ENCODE measurements at regions not wholly inside any gene's neighbourhood (a gene's known extent, or its start where the extent isn't known, plus 50 kb on each side); places are given as distances from the start of the nearest gene placed in this dataset.
"Not testable (repeated sequence)": the region's sequence is repeated elsewhere in the genome, so short reads cannot be mapped to it uniquely, and the experiment has no call there.

GRCh38 chr12:76292891-76293290 lies 55.3 kb downstream of the BBS10 start:
- not testable (repeated sequence) for H3K27ac ChIP-seq (ENCODE audit: low read length); H3K36me3 ChIP-seq (ENCODE audit: insufficient read depth, low read length); H3K9me3 ChIP-seq (ENCODE audit: low read length); H3K4me2 ChIP-seq (ENCODE audit: low read length); H3F3A ChIP-seq (ENCODE audit: insufficient read depth, low read length, poor library complexity, severe bottlenecking); H3K27me3 ChIP-seq (ENCODE audit: insufficient read depth, low read depth, low read length); H3K9me2 ChIP-seq (ENCODE audit: insufficient read depth, low read length); H4K20me1 ChIP-seq (ENCODE audit: insufficient read depth); H2AFZ ChIP-seq (ENCODE audit: low read depth, low read length); H3K9ac ChIP-seq (ENCODE audit: low read length); H3K4me3 ChIP-seq (ENCODE audit: low read length); H3K79me2 ChIP-seq (replicated peaks; ENCODE audit: insufficient read depth, low read length)

- H3F3A ChIP-seq (ENCODE audit: insufficient read depth, low read length, poor library complexity, severe bottlenecking); H3K9me3 ChIP-seq (ENCODE audit: low read length); H3K4me3 ChIP-seq (ENCODE audit: low read length); H3K79me2 ChIP-seq (replicated peaks; ENCODE audit: insufficient read depth, low read length); H2AFZ ChIP-seq (ENCODE audit: low read depth, low read length); H3K27ac ChIP-seq (ENCODE audit: low read length); H3K9me2 ChIP-seq (ENCODE audit: insufficient read depth, low read length); H4K20me1 ChIP-seq (ENCODE audit: insufficient read depth); H3K27me3 ChIP-seq (ENCODE audit: insufficient read depth, low read depth, low read length); H3K36me3 ChIP-seq (ENCODE audit: insufficient read depth, low read length); H3K4me2 ChIP-seq (ENCODE audit: low read length); H3K9ac ChIP-seq (ENCODE audit: low read length): not testable (repeated sequence)
Measured at GRCh38 chr12:76292305-76292704, 55.9 kb downstream of the BBS10 start.

- H2AFZ ChIP-seq (ENCODE audit: low read depth, low read length): no peak overlapping the region
- H4K20me1 ChIP-seq (ENCODE audit: insufficient read depth): no peaks in the 10 kb centered on the region
Measured at GRCh38 chr12:76290963-76291859, 57.0 kb downstream of the BBS10 start.

More at GRCh38 chr12:76290963-76291859, 57.0 kb downstream of the BBS10 start:
- TF ChIP-seq CTCF (IDR thresholded peaks at IDR 0.05; ENCODE audit: poor library complexity, severe bottlenecking) (no peak), TAF1 (IDR thresholded peaks at IDR 0.05; ENCODE audit: low read depth) (no peak), SMC3 (conservative IDR thresholded peaks at IDR 0.05; ENCODE audit: poor library complexity) (no peak), POLR2AphosphoS5 (IDR thresholded peaks at IDR 0.05) (no peak), RAD21 (conservative IDR thresholded peaks at IDR 0.05) (no peak), EZH2 (IDR thresholded peaks at IDR 0.05; ENCODE audit: borderline replicate concordance, insufficient read depth, low read length, poor library complexity, severe bottlenecking) (no peak), EP300 (conservative IDR thresholded peaks at IDR 0.05; ENCODE audit: poor library complexity, severe bottlenecking) (no peak), MXI1 (conservative IDR thresholded peaks at IDR 0.05; ENCODE audit: poor library complexity, severe bottlenecking) (no peak)
- TF ChIP-seq, protein P1, sequence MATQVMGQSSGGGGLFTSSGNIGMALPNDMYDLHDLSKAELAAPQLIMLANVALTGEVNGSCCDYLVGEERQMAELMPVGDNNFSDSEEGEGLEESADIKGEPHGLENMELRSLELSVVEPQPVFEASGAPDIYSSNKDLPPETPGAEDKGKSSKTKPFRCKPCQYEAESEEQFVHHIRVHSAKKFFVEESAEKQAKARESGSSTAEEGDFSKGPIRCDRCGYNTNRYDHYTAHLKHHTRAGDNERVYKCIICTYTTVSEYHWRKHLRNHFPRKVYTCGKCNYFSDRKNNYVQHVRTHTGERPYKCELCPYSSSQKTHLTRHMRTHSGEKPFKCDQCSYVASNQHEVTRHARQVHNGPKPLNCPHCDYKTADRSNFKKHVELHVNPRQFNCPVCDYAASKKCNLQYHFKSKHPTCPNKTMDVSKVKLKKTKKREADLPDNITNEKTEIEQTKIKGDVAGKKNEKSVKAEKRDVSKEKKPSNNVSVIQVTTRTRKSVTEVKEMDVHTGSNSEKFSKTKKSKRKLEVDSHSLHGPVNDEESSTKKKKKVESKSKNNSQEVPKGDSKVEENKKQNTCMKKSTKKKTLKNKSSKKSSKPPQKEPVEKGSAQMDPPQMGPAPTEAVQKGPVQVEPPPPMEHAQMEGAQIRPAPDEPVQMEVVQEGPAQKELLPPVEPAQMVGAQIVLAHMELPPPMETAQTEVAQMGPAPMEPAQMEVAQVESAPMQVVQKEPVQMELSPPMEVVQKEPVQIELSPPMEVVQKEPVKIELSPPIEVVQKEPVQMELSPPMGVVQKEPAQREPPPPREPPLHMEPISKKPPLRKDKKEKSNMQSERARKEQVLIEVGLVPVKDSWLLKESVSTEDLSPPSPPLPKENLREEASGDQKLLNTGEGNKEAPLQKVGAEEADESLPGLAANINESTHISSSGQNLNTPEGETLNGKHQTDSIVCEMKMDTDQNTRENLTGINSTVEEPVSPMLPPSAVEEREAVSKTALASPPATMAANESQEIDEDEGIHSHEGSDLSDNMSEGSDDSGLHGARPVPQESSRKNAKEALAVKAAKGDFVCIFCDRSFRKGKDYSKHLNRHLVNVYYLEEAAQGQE (IDR thresholded peaks at IDR 0.05; ENCODE audit: borderline replicate concordance): no peak
- H3K9me3 ChIP-seq (ENCODE audit: low read length): no peaks in the 10 kb centered on the region
- H3K79me2 ChIP-seq (replicated peaks; ENCODE audit: insufficient read depth, low read length): no peaks in the 10 kb centered on the region
- H3K9me2 ChIP-seq (ENCODE audit: insufficient read depth, low read length): no peaks in the 10 kb centered on the region
- no peaks in the 10 kb centered on the region for H3K27me3 ChIP-seq (ENCODE audit: insufficient read depth, low read depth, low read length)
- H3K27ac ChIP-seq (ENCODE audit: low read length): no peak overlapping the region
- H3F3A ChIP-seq (ENCODE audit: insufficient read depth, low read length, poor library complexity, severe bottlenecking): no peaks in the 10 kb centered on the region
- H3K4me3 ChIP-seq (ENCODE audit: low read length): no peak overlapping the region
- H3K9ac ChIP-seq (ENCODE audit: low read length): no peak overlapping the region
- H3K4me2 ChIP-seq (ENCODE audit: low read length): no peak overlapping the region
- no peaks in the 10 kb centered on the region for H3K36me3 ChIP-seq (ENCODE audit: insufficient read depth, low read length)

Data from neural cell (in vitro differentiated cells).